ENCODE measurements at regions not wholly inside any gene's neighbourhood (a gene's known extent, or its start where the extent isn't known, plus 50 kb on each side); places are given as distances from the start of the nearest gene placed in this dataset.

DNA sequence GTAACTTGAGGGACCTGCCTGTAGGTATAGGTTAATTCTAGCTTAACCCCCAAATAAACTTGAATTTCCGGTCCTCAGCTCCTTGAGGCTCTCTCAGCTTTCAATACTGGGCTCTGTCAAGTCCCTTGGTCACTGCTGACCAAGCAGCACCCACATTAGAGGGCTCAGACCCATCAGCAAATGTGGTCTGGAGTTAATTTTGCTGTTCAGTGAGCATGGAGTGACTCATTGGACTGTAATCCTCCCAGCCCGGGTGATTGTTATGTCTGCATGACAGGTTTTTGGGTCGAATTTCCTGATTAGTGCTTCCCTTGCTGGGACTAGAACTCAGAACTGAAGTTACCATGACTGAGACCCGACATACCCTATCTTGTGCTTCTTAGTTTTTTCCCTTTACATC lies 130.6 kb downstream of the URB2 start:
- TF ChIP-seq EZH2phosphoT487 (IDR thresholded peaks at IDR 0.05; ENCODE audit: borderline replicate concordance, low read length): no peak
- no peak for TF ChIP-seq EZH2 (IDR thresholded peaks at IDR 0.05; ENCODE audit: low read length, unreplicated experiment)
